HG03066 (cell line): ENCODE measurements at regions not wholly inside any gene's neighbourhood (a gene's known extent, or its start where the extent isn't known, plus 50 kb on each side); places are given as distances from the start of the nearest gene placed in this dataset.
"Not testable (repeated sequence)": the region's sequence is repeated elsewhere in the genome, so short reads cannot be mapped to it uniquely, and the experiment has no call there.

ENCODE experiments used
- ATAC-seq: cut with Tn5 transposase; IDR thresholded peaks from one replicate; pipeline ENCODE4 v1.9.1; 2021; ENCODE audit warnings: low read depth; ENCODE audit not compliant: unreplicated experiment

DNA sequence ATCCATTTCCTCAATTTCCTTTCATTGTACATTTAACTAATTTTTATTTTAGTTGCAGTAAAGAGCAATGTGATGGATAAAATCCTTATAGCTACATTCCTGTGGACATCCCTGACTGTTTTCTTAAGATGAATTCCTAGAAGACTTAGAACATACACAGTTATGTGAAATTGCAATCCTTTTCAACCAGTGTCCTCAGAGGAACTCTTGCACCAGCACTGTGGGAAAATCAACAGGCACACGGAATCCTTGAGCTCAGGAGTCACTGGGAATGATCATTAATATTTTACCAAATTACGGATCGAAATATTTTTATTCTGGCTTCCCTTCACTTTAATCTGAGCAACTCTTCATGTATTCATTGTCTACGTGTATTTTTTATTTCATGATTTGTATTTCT is 901.9 kb upstream of the WWC1 start:
- ATAC-seq: no peak

DNA sequence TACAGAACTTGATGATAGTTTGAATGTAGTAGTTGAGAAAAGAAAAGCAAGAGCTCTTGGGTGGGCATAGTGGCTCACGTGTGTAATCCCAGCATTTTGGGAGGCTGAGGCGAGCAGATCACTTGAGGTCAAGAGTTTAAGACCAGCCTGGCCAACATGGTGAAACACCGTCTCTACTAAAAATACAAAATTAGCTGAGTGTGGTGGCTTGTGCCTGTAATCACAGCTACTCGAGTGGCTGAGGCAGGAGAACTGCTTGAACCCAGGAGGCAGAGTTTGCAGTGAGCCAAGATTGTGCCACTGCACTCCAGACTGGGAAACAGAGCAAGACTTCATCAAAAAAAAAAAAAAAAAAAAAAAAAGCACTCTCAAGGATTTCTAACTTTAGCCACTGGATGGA is 900.2 kb upstream of the WWC1 start:
- ATAC-seq: not testable (repeated sequence)

DNA sequence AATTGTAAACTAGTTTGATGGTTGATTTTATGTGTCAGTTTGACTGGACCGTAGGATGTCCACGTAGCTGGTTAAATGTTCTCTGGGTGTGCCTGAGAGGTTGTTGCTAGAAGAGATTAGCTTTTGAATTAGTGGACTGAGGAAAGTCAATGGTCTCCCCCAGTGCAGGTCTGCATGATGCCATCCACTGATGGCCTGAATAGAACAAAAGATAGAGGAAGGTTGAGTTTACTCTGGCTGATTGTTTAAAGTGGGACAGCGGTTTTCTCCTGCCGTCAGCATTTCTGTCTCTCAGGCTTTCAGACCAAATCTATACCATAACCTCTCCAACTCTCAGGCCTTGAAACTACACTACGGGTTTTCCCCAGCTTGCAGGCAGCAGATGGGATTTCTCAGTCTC is 899.2 kb upstream of the WWC1 start:
- ATAC-seq: no peak

DNA sequence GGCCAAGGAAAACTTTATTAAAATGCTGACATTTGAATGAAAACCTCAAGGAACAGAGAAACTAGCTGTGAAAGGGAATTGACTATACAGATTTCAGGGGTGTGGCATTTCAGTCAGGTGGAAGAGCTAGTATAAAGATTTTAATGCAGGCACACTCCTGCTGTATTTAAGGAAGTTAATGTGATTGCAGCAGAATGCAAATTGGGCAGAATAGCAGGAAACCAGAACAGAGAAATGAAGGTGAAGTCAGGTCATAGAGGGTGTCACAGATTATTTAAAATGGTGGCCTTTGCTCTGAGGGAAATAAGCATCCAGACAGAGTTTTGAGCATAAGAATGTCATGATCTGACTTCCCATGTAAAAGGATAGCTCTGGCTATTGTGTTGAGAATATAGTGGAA is 898.1 kb upstream of the WWC1 start:
- no peak for ATAC-seq

DNA sequence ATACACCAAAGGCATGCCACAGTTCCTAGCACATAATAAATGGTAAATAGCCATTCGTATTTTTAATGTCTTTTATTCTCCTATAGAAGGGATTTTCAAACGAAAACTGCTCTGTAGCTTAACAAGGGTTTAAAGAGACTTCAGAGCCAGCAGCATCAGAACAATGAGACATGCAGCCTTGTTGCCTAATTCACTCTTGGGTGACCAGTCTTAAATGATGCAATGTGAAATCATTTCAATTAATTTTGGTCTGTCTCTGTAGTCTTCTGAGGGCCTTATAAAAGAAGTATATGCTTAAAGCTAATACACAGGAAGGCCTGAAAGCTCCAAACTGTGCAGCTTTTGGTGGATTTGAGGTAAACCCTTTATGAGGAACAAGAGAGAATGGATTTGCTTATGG is 888.8 kb upstream of the WWC1 start:
- no peak for ATAC-seq

DNA sequence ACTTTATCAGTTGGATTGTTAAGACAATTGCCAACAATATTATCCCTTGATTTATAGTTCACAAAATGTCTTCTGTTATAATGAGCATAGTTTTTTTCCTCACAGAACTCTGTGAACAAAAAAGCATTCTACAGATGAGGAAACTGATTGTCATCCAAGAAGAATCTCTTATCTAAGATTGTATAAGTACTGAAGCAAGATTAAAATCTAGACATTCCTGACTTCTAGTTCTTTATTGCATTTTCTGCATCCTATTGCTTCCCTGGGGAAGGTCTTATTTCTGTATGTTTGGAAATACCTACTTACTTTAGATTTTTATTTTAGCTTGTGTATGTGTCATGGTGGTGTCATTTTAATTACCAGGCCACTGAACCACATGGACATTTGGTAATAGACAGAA is 884.9 kb upstream of the WWC1 start:
- ATAC-seq: no peak

DNA sequence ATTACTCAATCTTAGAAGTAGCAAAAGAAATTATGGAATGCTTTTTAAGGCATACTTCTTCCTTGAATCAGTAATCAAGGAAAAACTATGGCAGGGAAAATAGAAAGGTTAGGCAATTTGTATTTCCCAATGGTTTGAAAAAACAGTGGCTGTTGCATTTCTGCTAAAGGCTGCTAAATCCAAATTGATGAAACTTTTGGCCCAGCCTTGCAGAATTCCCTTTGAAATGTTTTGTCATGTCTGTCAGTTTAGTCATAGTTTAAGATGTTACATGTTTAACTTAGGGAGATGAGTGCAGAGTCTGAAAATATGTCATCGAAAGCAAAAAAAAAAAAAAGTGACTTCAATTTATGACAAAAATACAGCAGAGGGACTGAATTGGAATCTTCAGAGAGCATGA is 878.9 kb upstream of the WWC1 start:
- ATAC-seq: no peak

DNA sequence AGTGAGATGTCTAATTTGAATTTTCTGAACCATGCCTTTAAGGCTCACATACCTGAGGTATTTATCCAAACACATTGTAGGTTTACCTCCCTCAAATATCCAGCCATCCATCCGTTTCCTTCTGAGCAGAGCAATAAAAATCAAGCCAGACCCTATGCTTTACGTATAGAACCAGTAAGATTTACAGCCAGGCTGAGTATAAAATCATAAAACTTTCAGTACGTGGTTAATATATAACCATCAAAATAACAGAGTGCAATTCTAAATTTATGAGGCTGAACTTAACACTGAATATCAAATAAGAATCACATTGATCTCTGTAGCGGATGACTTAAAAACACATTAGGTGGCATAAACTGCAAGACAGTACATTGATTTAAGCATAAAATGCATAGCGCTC is 877.9 kb upstream of the WWC1 start:
- ATAC-seq: no peak

DNA sequence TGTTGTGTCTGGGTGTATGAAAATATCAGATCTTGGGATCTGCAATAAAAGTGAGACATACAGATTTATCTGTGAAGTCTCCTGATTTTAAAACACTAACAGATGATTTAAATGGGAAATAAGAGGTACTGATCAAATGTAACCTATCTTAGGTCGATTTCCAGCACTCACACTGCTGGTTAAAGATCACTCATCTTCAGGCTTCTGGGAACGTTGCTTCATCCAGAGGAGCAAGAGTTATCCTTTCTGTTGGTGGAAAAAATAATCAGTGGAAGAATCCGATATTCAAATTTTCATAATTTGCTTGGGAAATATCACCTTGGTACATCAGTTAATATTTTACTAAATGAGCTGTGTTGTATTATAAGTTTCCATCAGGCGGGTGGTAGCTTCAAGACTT is 876.8 kb upstream of the WWC1 start:
- no peak for ATAC-seq

DNA sequence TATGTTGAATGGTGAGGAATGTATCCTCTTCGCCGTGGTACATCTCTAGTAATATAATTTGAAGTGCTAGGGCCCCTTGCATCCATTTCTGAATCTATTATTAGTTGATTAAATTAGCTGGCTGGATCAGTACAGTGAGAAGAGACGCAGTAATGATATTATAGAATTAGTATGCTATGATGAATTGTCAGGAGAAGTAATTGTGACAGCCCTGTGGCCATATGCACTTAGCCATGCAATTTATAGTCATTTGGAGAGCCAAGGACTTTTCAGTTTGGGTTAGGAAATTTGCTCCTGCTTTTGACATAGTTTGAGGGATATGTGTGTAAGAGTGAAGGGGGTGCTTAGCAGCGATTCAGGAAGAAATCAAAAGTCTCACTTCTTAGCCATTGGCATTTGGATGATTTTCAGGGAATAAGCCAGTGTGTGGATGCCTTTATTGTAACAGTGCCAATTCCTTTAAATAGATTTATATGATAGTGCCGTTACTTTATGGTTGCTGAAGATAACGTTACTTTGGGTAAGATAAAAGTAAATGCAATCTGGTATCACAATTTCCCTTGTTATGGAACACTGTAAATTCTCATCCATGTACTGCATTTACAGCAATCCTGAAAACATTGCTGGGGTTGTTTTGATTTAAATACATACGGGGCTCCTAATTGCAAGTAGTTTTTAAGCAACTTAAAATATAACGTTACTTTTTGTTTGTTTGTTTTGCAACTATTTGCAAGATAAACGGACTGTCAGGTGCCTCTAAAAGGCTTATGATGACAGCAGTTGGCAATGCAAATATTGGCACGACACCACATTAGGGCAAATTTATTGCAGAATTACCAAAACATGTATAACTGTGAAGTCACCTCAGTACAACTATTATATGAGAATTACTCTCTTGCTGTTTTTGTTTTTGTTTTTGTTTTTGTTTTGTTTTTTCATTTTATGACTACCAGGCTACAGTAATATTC is 875.4 kb upstream of the WWC1 start:
- ATAC-seq: no peak

DNA sequence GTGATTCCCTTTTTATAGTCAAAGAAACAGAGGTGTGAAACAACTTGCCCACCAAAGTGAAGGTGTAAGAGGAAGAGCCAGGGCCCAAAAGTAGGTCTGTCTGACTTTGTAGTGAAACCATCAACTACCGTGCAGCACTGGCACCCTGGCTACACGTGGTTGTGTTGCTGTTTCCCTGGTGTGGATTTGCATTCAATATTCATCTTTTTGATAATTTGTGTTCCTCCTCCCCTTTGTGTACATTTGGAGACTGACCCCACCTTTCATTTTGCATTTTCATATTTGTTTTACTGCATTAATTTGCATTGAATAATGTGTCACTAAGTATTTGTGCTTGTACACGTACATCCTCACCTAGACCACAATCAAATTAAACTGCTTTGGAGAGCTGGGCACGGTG is 873.8 kb upstream of the WWC1 start:
- no peak for ATAC-seq

DNA sequence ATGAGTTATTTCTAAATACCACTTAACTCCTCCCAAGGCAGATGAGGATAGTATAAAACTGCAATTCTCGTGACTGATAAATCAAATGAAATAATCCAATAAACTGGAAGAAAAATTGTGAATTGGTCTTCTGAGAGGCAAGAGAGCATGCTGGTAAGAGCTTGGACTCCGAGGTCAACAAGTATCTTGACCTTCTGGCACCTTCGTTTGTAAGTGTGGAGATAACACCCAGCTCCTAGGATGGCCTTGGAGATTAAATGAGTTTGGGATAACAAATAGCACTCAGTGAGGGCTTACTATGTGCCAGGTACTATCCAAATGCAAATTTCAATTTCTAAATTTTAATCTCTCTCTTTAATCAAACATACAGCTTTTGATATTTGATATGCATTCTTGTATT is 866.3 kb upstream of the WWC1 start:
- no peak for ATAC-seq

DNA sequence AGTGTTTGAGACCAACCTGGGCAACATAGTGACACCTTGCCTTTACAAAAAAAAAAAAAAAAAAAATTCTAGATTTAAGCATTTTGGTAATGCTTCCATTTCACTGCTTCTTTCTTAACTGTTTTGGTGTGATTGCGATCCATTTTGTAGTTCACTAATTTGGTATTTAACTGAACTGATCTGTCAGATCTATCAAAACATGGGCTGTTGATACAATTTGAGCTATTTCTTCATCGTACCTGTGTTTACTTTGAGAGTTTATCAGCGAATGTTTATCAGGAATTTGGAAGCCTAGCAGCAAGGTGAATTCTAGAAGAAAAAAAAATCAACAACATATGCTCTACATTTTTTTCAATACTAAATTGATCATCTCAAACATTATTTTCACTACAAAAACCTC is 864.9 kb upstream of the WWC1 start:
- no peak for ATAC-seq

DNA sequence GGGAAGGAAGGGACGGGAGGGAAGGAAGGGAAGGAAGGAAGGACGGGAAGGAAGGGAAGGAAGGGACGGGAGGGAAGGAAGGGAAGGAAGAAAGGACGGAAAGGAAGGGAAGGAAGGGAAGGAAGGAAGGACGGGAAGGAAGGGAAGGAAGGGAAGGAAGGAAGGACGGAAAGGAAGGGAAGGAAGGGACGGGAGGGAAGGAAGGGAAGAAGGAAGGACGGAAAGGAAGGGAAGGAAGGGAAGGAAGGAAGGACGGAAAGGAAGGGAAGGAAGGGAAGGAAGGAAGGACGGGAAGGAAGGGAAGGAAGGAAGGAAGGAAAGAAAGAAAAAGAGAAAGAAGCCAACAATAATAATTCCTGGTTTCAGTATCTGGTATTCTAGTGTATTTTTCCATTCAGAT is 863.8 kb upstream of the WWC1 start:
- ATAC-seq: not testable (repeated sequence)

DNA sequence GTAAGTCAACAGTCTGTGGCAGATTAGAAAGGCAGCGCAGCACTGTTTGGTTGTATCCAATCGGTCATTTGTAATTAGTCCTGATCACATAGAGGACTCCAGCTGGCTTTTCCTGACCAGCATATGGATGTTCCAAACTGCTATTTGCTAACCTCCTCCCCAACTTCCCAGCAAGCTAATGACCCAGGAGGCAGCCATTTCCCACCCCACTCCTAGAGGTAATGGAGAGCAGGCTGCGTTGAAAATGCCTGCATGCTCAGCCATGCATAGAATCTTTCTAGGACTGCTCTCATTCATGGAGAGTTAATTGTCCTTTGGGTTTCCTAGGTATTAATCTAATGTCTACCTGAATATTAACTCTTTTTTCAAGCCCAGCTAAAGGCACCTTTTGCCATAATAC is 850.6 kb upstream of the WWC1 start:
- ATAC-seq: no peak

DNA sequence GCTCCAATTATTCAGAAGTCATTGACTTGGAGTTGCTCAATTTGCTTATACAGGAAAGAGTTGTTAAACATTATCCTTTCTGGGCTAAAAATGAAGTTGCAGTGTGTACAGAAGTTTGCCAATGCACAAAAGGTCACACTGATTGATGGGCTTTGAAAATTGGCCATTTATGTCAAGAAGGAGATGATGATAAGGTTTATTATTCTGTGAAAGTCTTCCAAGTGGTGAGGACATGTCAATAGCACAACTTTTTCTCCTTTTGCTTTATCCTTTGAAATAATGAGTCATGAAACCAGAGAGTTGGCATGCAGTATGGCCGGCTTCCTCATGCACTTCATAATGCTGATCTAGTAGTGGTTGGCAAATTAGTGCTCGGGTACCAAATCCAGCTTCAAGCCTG is 848.5 kb upstream of the WWC1 start:
- no peak for ATAC-seq

DNA sequence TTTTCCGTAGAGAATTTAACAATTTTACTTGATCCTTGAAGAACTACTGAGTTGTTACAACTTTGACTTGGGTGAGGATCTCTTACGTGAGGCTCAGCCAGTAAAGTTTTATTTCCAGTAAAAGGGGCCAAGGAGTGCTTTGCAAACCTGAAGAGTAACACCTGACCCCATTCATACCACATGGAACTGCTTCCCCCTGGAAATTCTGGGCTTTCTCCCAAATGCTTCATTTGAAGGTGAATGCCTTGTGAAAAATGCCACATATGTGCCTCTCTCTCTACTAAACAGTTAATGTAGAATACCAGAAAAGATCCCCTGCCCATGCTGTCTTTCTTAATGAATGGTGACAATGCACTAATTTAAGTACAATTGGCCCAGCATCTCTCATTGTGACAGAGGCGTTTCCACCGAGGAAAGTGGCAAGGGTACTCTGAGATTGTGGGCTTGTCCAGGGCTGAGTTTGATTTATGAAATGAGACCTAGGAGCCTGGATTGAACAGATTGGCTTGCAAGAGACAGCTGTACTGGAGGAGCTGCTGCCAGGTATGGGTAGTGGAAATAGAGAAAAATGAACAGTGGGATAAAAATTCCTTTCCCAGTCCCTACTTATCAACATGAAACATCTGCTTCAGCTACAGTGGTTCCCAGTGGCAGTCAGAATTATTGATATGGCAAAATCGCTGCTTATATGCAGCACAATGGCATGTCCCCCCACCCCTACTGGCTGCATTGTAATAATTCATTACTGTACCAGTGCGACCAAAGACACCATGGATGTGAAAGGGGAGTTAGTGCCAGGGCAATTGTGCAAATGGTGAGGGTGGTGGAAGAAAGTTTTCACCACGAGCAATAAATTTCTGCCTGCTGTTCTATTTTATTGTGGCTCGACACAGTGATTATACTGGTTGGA is 843.7 kb upstream of the WWC1 start:
- ATAC-seq: no peak

DNA sequence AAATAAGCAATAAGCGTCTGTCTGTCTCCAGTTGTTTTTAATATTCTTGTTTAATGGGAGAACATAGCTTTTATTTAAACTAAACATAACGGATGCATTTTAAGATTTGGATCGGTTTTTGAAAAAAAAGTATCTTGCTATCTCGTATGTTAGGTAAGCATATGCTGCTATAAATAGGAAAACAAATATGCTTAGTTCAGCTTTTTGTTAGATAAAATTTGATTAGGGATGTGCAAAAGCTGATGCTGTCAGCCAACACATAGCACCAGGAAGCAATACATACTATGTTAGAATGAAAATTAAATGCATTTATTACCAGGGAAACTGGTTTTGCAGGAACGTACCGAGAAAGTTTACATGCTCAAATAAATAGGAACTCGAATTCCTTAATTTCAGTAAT is 843.1 kb upstream of the WWC1 start:
- no peak for ATAC-seq

DNA sequence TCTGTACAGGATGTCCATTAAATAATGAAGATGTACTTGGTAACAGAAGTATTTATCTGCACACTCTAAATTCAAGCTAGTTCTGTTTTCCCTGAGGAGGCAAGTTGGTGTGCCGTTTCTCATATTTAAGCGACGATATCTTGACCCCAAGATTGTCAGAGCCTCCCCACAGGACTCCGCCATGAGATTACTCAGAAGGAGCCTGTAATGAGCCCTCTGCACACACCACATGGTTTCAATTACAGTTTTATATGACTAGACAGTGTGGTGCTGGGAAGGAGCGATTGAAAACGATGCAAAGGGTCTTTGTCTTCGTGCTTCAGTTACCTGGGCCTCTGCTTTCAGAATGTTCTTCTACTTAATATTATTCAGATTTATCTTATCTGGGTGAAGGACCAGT is 840.4 kb upstream of the WWC1 start:
- ATAC-seq: no peak

DNA sequence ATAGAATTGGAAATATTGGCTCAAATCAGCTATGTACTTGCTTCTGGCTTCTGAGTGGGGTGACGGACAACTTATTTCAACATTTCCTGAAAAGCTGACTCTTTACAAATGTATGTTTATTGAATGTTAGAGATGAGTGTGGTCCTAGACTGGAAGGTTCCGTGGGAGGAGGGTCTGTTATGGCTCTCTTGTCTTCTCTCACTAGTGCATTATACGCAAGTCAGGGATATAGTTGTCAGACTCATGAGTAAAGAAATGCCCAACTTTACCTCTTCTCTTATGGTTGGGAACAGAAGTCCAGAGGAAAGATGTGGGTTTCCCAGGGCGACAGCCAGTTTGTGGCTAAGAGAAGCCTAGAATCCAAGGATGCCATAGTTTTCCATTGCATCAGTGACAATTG is 839.3 kb upstream of the WWC1 start:
- ATAC-seq: no peak

DNA sequence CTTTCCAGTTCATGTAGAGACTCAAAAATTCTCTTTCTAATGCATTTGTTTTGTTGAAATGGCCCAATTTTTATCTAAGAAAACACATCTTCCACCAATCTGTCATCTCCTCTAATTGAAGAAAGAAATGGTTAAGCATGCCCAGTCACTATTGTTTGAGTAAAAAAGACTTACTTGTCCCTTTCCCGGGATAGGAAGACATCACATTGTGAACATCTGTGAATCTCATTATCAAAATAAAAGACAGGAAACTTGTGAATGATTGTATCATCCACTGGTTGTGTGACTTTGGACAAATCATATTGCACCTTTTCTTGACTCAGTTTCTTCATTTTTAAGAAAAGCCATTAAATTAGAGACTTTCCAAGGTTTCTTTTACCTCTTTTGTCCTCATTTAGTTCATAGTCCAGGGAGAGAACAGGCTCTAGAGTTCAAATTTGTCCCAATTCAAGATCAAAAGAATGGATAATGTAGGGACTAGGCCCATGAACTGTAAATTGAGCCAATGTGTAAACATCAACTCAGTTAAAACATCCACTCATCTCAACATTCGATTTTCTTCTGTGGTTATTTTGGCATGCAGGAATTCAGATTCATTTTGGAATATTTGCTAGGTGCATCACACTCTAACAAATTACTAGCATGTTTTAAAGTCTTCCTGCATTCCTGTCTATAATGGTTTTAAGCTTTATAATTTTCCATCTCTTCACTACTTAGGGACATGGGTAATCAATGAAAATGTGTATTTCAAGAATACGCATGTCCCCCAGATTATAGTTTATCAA is 838.0 kb upstream of the WWC1 start:
- ATAC-seq: no peak
